Mucosa of rectum (tissue), 2 donors: ENCODE measurements at regions not wholly inside any gene's neighbourhood (a gene's known extent, or its start where the extent isn't known, plus 50 kb on each side); places are given as distances from the start of the nearest gene placed in this dataset.
"Not testable (repeated sequence)": the region's sequence is repeated elsewhere in the genome, so short reads cannot be mapped to it uniquely, and the experiment has no call there.

ENCODE experiments used
- H3K27ac ChIP-seq, 2 donors: one replicate each; pipeline ENCODE4 v1.7.0; 2013; ENCODE audit warnings: inconsistent platforms in 2 of 2, low read depth in 2 of 2, low read length in 2 of 2
- H3K27me3 ChIP-seq, 2 donors: one replicate each; pipeline ENCODE4 v1.7.0; 2013; ENCODE audit warnings: low read length in 2 of 2; ENCODE audit not compliant: control insufficient read depth in 2 of 2, insufficient read depth in 2 of 2
- H3K36me3 ChIP-seq, 2 donors: one replicate each; pipeline ENCODE4 v1.7.0; 2013; ENCODE audit warnings: low read length in 2 of 2; ENCODE audit not compliant: control insufficient read depth in 2 of 2, insufficient read depth in 2 of 2
- H3K4me1 ChIP-seq, 2 donors: one replicate each; pipeline ENCODE4 v1.7.0; 2013; ENCODE audit warnings: low read length in 2 of 2, mild to moderate bottlenecking in 1 of 2; ENCODE audit not compliant: control insufficient read depth in 2 of 2, insufficient read depth in 2 of 2
- H3K4me3 ChIP-seq, 2 donors: one replicate each; pipeline ENCODE4 v1.7.0; 2013; ENCODE audit warnings: low read length in 2 of 2
- H3K9ac ChIP-seq, 2 donors: one replicate each; pipeline ENCODE4 v1.7.0; 2013; ENCODE audit warnings: low read length in 2 of 2, low read depth in 1 of 2, mild to moderate bottlenecking in 1 of 2
- H3K9me3 ChIP-seq, 2 donors: one replicate each; pipeline ENCODE4 v1.7.0; 2013; ENCODE audit warnings: low read length in 2 of 2; ENCODE audit not compliant: control insufficient read depth in 2 of 2
- donor health status: healthy.
- donor health status: Normal muscosa, but diverticular disease.

DNA sequence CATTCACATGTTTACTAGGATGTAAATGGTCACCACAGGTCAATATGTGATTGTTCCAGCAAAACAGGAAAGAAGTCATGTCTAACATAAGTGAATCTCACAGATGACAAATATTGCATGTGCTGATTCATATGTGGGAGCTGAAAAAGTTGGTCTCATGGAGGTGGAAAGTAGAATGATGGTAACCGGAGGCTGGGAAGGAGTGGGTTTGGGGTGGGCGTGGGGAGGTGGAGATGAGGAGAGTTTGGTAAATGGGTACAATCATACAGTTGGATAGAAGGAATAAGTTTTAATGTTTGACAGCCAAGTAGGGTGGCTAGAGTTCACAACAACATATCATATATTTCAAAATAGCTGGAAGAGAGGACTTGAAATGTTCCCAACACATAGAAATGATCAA lies 83.8 kb upstream of the RANBP3L start:
- H3K36me3 ChIP-seq = no peaks in the 10 kb centered on the region
- H3K9ac ChIP-seq = no peak overlapping the region
- H3K4me3 ChIP-seq = no peak overlapping the region
- H3K4me1 ChIP-seq = no peaks in the 10 kb centered on the region
- no peaks in the 10 kb centered on the region for H3K27me3 ChIP-seq
- H3K9me3 ChIP-seq = no peaks in the 10 kb centered on the region
- H3K27ac ChIP-seq = no peak overlapping the region

DNA sequence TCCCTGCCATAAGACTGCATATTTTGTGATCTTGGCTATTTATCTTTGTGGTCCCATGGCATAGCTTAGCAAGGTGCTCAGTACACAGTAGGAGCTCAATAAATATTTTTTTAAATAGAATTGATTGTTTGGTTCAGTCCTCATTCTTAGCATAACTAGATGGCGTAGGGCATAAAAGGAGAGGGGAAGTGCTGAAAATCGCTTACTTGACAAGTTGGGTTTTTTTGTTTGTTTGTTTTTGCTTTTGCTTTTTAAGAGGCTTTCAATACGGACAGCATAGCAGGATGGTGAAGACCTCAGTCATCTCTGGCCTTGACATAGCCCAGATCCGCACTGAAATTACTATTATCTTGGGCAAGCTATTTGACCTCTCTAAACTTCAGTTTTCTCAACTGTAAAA lies 86.6 kb upstream of the RANBP3L start:
- Histone ChIP-seq H3K36me3 (no peaks in the 10 kb centered on the region), H3K27ac (no peak overlapping the region), H3K9me3 (no peaks in the 10 kb centered on the region), H3K4me3 (no peak overlapping the region), H3K4me1 (no peaks in the 10 kb centered on the region), H3K27me3 (no peaks in the 10 kb centered on the region), H3K9ac (no peak overlapping the region)

DNA sequence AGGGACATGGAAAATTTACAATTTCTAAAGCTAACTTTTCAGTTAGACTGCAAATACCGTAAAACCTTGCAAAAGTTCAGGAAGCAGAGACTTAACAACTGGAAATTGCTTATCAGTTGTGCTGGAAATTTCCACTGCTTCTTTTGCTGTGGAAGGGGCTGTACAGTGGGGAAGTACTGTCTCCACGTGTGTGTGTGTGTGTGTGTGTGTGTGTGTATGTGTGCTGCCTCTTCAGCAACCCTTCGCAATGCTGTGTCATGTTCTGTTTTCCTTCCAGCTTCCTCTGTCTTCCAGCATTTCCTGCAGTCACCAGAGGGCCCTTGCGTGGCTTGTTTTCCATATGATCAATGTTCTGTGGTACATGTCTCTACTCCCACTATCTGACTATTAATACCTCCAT lies 87.5 kb upstream of the RANBP3L start:
- Histone ChIP-seq H3K4me3 (no peak overlapping the region), H3K9me3 (no peaks in the 10 kb centered on the region), H3K36me3 (no peaks in the 10 kb centered on the region), H3K27me3 (no peaks in the 10 kb centered on the region), H3K27ac (no peak overlapping the region), H3K4me1 (no peaks in the 10 kb centered on the region), H3K9ac (no peak overlapping the region)

DNA sequence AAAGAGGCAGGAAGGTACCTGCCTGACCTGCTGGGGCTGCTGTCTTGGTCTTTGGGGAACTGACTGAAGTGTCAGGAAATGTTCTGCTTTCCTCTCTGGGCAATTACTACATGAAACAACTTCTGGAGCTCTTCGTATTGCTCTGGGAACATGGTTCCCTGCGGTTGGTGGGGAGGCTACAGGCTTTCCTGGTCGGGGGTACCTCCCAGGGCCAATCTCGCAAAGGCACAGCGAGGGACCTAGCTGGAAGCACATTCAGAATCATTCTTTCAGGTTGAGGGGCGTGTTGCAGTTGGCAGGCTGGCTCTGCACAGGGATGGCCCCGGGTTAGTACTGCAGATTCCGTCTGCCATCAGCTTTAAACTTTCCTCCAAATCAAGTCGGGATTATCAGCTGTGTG lies 88.9 kb upstream of the RANBP3L start:
- Histone ChIP-seq H3K27me3 (no peaks in the 10 kb centered on the region), H3K9ac (no peak overlapping the region), H3K9me3 (no peaks in the 10 kb centered on the region), H3K4me1 (no peaks in the 10 kb centered on the region), H3K27ac (no peak overlapping the region), H3K36me3 (no peaks in the 10 kb centered on the region), H3K4me3 (no peak overlapping the region)

DNA sequence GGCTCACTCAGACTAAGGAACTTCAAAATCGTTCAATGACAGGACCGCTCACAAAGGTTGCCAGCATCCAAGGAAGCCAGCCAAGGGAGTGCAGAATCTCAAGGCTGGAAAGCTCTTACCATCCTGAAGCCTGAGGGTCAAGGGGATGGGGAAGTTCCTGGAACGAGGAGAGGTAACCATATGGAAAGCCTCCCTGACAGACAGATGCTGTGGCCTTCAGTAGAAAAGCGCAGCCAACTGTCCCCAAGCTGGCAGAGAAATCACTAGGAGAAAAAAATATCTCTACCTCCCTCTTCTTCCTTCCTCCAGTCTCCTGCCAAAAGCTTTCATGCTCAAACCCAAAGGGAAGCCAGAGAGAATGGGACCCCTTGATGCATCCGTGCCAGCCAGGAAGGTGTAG lies 90.5 kb upstream of the RANBP3L start:
- Histone ChIP-seq H3K9me3 (no peaks in the 10 kb centered on the region), H3K36me3 (no peaks in the 10 kb centered on the region), H3K9ac (no peak overlapping the region), H3K4me1 (no peaks in the 10 kb centered on the region), H3K27me3 (no peaks in the 10 kb centered on the region), H3K4me3 (no peak overlapping the region), H3K27ac (no peak overlapping the region)

DNA sequence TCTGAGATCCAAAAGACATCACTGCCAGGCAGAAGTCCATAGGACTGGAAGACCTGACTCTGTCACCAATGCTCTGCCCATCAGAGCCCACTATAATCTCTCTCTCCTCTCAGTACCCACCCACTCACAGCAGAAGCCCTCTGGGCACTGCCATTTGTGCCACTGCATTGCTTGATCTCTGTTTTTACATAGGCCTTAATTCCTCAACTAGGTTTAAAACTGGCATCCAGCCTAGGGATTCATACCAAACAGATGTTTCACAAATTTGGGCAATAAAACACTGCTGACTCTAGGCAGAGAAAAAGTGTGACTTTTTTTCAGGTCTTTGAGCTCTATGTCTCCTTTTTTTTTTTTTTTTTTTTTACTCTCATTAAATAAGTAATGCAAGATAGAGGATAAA lies 91.1 kb upstream of the RANBP3L start:
- Histone ChIP-seq H3K27me3 (no peaks in the 10 kb centered on the region), H3K36me3 (no peaks in the 10 kb centered on the region), H3K27ac (no peak overlapping the region), H3K9me3 (no peaks in the 10 kb centered on the region), H3K4me1 (no peaks in the 10 kb centered on the region), H3K4me3 (no peak overlapping the region), H3K9ac (no peak overlapping the region)

DNA sequence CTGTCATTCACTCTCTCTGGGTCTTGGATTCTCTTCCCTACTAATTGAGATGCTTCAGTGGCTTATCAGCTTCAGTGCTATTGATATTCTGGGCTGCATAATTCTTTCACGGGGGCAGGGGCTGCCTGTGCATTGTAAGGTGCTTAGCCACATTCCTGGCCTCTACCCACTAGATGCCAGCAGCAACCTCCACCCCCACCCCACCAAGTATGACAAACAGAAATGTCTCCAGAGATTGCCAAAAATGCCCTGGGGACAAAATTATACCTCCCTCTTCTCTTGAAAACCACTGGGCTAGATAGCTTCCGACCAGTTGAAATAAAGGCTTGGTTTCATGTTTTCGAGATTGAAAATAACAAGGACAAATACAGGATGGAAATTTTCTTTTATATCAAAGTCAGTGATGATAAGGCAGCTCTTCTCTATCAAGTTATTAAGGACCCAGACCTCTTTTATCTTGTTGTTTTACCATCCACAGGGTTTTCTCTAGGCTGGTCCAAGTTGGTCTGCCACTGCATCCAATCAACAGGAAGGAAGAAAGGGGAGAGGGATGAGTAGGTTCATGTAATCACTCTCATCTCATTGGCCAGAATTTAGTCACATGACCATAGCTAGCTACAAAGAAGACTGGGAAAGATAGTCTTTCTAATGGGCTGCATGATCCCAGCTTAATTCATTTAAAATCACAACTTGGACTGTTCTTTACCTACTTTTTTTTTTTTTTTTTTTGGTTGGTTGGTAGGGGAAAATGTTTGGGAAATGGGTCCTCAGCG lies 92.1 kb upstream of the RANBP3L start:
- Histone ChIP-seq H3K27ac (no peak overlapping the region), H3K36me3 (no peaks in the 10 kb centered on the region)

DNA sequence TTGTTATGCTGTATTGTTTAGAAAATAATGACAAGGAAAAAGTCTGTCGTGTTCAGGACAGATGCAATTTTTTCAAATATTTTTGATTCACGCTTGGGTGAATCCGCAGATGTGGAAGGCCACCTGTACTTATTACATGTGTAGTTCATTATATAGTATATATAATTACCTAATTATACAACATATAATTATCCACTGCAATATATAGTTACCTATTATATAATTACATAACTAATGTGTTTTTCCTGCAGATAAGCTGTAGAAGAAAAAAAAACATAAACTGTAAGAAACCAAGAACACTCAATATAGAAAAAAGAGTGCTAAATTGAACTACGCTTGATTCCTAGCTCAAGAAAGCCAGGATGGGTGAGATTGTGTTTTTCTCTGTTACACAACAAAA lies 93.6 kb upstream of the RANBP3L start:
- Histone ChIP-seq H3K4me3 (no peak overlapping the region), H3K27me3 (no peaks in the 10 kb centered on the region), H3K36me3 (no peaks in the 10 kb centered on the region), H3K9me3 (no peaks in the 10 kb centered on the region), H3K9ac (no peak overlapping the region), H3K4me1 (no peaks in the 10 kb centered on the region), H3K27ac (no peak overlapping the region)

More for the DNA sequence above, 92.1 kb upstream of the RANBP3L start:
- no peaks in the 10 kb centered on the region for H3K4me1 ChIP-seq
- no peaks in the 10 kb centered on the region for H3K9me3 ChIP-seq
- no peak overlapping the region for H3K9ac ChIP-seq
- no peak overlapping the region for H3K4me3 ChIP-seq
- no peaks in the 10 kb centered on the region for H3K27me3 ChIP-seq

DNA sequence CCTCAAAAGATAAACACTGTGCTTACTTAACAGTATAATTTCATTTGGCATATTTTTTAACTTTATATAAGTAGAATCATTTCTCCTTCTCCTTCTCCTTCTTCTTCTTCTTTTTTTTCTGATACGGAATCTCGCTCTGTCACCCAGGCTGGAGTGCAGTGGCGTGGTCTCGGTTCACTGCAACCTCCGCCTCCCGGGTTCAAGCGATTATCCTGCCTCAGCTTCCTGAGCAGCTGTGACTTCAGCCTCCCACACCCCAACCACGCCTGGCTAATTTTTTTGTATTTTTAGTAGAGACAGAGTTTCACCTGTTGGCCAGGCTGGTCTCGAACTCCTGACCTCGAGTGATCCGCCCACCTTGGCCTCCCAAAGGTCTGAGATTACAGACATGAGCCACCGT lies 94.2 kb upstream of the RANBP3L start:
- H3K36me3 ChIP-seq, H3K4me1 ChIP-seq, H3K27me3 ChIP-seq, H3K27ac ChIP-seq, H3K4me3 ChIP-seq, H3K9me3 ChIP-seq, H3K9ac ChIP-seq: not testable (repeated sequence)

DNA sequence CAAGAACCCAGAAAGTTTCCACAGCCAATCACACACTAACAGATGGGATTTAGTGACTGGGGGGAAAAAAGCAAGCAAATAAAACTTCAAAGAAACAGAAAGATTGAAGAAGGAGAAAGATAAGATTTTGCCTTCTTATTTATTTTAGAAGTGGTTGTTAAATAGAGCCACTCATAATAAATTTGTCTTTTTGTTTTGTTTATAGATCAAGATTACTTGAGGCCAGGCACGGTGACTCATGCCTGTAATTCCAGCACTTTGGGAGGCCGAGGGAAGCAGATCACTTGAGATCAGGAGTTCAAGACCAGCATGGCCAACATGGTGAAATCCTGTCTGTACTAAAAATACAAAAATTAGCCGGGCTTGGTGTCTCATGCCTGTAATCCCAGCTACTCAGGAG lies 94.9 kb upstream of the RANBP3L start:
- H3K9ac ChIP-seq = no peak overlapping the region
- H3K36me3 ChIP-seq = no peaks in the 10 kb centered on the region
- no peak overlapping the region for H3K27ac ChIP-seq
- no peak overlapping the region for H3K4me3 ChIP-seq
- H3K27me3 ChIP-seq = no peaks in the 10 kb centered on the region
- no peaks in the 10 kb centered on the region for H3K4me1 ChIP-seq
- H3K9me3 ChIP-seq = no peaks in the 10 kb centered on the region
